D721Med (cell line): ENCODE measurements at regions not wholly inside any gene's neighbourhood (a gene's known extent, or its start where the extent isn't known, plus 50 kb on each side); places are given as distances from the start of the nearest gene placed in this dataset.

ENCODE experiments used
- DNase-seq: peaks from one replicate; pipeline ENCODE4 v3.0.0; 2011; ENCODE audit warnings: low spot score; ENCODE audit not compliant: insufficient read length
- FAIRE-seq: peaks from 2 replicates; lab custom pipeline; 2011; peaks lifted over from hg19 to GRCh38; lab: Jason Lieb, UNC
- CTCF ChIP-seq: IDR thresholded peaks from 2 replicates; pipeline ENCODE4 v1.5.1; 2012; ENCODE audit warnings: mild to moderate bottlenecking, control low read depth; ENCODE audit not compliant: insufficient read depth; ENCODE audit errors: missing control alignments

- no peak for FAIRE-seq
- no peak for TF ChIP-seq CTCF
- no peak for DNase-seq
Observed at GRCh38 chr13:43986421-43986981, 106.8 kb downstream of the LACC1 start.

GRCh38 chr13:43988302-43988701, 108.6 kb downstream of the LACC1 start:
- no peak for DNase-seq
- TF ChIP-seq CTCF = no peak
- no peak for FAIRE-seq

GRCh38 chr13:43990021-43990420, 110.3 kb downstream of the LACC1 start:
- no peak for DNase-seq
- FAIRE-seq = no peak

GRCh38 chr13:43990829-43991228, 111.1 kb downstream of the LACC1 start:
- FAIRE-seq (no peak), DNase-seq (no peak)
- no peak for TF ChIP-seq CTCF

More at GRCh38 chr13:43990021-43990420, 110.3 kb downstream of the LACC1 start:
- no peak for TF ChIP-seq CTCF

- FAIRE-seq (no peak), DNase-seq (no peak)
- no peak for TF ChIP-seq CTCF
Observed at GRCh38 chr13:43991773-43992201, 112.1 kb downstream of the LACC1 start.

GRCh38 chr13:43992211-43992610, 112.5 kb downstream of the LACC1 start:
- no peak for TF ChIP-seq CTCF
- DNase-seq (no peak), FAIRE-seq (no peak)

- no peak for TF ChIP-seq CTCF
- DNase-seq = no peak
- FAIRE-seq = no peak
Observed at GRCh38 chr13:43994999-43995859, 115.5 kb downstream of the LACC1 start.
